VCaP (cell line): ENCODE measurements at regions not wholly inside any gene's neighbourhood (a gene's known extent, or its start where the extent isn't known, plus 50 kb on each side); places are given as distances from the start of the nearest gene placed in this dataset.

Experiments used
- H3K27ac ChIP-seq: fragments of 450-650 bp; 2 replicates; pipeline ENCODE4 v1.5.1; 2017
- CTCF ChIP-seq: fragments of 450-650 bp; conservative IDR thresholded peaks from 2 replicates; pipeline ENCODE4 v1.5.1; 2017; ENCODE audit warnings: mild to moderate bottlenecking, moderate library complexity

DNA sequence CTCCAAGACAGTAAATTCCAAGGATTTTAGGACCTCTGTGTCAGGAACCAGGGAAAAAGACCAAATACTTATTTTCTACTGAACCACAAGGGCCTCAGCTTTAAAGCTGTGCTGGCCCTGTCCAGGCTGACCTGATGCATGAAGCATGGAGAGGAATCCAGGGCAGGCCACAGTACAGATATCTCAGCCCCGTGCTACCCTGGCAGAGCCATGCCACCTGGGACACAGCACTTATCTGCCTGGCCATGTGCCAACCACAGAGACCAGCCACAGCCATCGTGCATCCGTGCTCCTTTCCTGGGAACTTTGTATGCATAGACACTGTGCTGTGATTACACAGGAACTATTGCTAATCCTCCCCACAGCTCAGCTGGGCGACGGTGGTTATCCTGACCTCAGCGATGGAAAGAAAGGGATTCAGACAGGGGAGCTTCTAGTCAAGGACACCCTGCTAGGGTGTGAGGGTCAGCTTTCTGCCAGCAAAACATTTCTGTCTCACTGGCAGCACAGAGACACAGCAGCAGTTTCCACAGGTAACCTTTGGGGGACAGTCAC lies 687.4 kb upstream of the ID2 start:
- TF ChIP-seq CTCF, result no peak
- peak overlapping the region; percentile 14; the same call in 1 of the 2 replicates for H3K27ac ChIP-seq

DNA sequence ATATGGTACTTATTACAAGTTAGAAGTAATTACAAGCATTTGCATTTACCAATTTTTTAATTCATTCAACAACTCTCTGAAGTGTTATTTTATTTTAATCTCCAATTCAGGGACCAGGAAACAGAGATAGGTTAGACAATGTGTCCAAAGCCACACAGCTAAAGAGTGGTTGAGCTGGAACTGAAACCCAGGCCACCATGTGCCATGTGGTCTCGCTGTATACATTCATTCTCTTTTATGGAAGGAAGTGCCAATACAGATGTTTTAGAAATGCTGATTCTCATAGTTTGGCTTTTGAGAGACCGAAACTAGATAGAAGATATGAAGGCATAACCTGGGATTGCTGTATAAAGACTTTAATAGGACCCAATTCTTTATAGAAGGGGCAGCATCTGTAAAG lies 684.6 kb upstream of the ID2 start:
- no peak for TF ChIP-seq CTCF
- H3K27ac ChIP-seq, result no peak overlapping the region

DNA sequence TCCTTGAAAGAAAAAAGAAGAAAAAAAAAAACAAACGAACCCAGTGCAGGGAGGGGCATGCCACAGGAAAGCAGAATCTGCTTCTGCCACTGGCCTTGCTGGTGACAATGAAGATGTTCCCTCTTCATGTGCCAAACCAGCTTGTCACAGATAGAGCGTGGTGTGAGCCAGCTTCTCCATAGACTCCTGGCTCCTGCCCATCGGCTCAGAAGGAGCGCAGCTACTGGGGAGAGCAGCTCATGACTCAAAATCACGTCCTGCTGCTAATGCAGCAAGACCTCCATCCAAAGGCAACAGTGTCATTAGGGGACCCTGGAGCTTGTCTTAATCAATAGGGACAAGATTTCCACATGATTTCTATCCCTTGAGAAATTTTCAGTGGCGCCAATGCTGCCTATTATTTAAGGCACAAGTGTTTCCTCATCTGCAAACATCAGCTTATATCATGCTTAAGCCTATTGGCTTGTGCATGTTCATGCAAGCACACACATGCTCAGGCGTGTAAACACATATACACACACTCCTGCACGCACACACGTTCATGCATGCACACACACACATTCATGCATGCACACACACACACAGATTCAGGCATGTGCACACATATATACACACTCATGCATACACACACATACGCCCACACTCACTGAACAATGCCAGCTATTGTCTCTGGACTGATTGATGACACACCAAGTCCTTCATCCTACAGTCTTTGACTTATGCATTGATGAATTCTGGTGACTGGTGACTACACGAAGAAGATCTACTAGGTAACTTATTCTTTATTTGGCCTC lies 682.0 kb upstream of the ID2 start:
- H3K27ac ChIP-seq, result no peak overlapping the region
- no peak for TF ChIP-seq CTCF

- TF ChIP-seq CTCF, result no peak
- H3K27ac ChIP-seq, result no peak overlapping the region
These were observed 681.0 kb upstream of the ID2 start for GRCh38 chr2:8000870-8001269.

DNA sequence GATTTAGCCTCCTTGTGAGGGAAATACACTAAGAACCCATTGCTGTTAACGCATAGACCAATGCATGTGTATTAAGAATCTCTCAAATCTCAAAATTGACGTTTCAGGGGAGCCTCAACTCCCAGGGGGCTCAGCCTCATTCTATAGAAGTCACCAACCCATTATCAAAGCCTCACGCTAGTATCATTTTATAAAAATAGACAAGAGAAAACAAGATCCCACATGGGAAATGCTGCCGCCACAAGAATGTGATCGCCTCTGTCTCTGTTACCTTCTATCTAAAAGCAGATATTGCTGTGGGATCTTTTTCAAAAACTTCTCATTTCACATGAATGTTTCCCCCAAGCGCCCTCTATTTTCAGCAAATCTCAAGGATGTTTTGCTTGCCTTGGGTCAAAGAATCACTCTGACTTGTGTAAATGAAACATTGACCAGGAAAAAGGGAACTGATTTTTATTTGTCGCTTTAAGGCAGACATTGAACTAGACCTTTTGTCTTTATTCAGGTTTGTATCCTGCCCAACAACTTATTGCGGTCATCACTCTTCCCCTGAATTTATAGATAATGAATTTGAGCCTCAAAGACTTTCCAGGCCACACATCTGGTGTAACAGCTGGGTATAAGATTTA lies 679.0 kb upstream of the ID2 start:
- TF ChIP-seq CTCF, result no peak
- no peak overlapping the region for H3K27ac ChIP-seq

DNA sequence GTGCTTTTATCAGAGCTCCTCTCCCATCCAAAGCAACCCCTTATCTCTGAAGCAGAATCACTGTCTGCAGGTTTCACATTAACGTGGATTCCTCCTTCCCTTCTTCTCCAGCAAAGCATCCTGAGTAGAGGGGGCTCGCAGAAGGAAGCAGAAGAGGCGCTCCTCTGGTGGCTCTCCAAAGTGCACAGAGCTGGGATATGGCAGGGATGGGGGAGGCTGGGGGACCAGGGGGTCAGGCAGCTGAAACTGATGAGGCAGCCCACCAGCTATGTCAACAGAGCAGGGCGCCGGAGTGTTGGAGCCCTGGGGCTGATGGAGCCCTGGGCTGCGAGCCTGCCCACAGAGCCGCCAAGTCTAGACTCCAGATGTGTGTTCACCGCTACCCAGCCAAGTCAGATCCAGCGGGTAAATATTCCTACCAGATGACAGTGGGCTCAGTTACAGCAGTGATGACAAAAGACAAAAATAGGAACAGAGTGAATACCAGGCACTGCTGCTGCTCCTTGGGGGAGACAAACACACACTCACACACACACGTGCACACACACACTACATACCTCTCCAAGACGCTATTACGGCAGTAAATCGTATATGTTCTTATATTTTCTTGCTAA lies 678.3 kb upstream of the ID2 start:
- no peak overlapping the region for H3K27ac ChIP-seq
- no peak for TF ChIP-seq CTCF

DNA sequence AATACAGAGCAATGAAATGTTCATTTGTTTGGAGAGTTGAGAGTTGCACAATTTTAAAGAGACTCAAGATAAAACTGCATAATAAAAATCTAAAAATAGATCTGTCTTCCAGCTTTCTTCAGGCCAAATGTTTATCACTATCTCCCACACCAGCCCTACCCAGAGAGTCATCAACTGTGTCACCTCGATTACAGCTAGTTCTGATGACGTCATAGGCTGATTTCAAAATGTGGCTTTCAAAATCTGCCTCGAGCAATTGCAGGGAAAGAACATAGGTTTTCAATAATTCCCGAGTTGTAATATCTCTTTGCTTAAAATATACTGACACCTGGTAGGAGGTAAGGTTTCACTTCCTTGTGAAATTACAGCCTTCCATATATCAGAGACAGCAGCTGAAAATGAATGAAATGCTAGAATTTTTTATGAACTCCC lies 677.6 kb upstream of the ID2 start:
- TF ChIP-seq CTCF, result no peak
- no peak overlapping the region for H3K27ac ChIP-seq
